NT2/D1 (cell line): ENCODE measurements at regions not wholly inside any gene's neighbourhood (a gene's known extent, or its start where the extent isn't known, plus 50 kb on each side); places are given as distances from the start of the nearest gene placed in this dataset.

Experiments
- SUZ12 ChIP-seq: IDR thresholded peaks from 2 replicates; pipeline ENCODE4 v1.6.1; 2011; ENCODE audit not compliant: insufficient read length, insufficient read depth; ENCODE audit errors: extremely low read depth
- YY1 ChIP-seq: IDR thresholded peaks from 2 replicates; pipeline ENCODE4 v1.6.1; 2011; ENCODE audit not compliant: insufficient read length, insufficient read depth
- ZNF274 ChIP-seq: IDR thresholded peaks from 2 replicates; pipeline ENCODE4 v1.6.1; 2011; ENCODE audit warnings: mild to moderate bottlenecking, low read depth, low read length

DNA sequence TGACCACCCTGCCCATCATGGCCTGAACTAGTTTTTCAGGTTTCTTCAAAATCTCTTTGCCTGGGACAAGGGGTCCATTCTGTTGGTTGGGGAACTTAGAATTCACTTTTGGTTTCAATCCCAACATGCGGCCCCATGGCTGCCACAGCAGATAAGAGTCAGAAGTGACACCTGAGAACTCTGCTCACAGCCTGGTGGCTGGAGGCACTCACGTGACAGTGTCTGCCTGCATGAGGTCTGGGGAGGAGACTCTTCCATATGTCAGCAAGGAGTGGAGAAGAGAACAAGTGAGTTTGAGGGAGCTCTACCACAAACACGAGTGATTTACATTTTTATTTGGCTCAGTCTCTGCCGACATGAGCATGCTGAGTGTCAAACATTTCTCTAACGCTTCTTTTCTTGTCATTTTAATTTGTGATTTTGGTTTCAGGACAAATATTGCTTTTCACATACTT lies 370.4 kb downstream of the TNS3 start:
- TF ChIP-seq YY1 (no peak), ZNF274 (no peak), SUZ12 (no peak)
